Adipocyte (in vitro differentiated cells): ENCODE measurements at regions not wholly inside any gene's neighbourhood (a gene's known extent, or its start where the extent isn't known, plus 50 kb on each side); places are given as distances from the start of the nearest gene placed in this dataset.

Source experiments
- DNase-seq: peaks from one replicate; pipeline ENCODE4 v3.0.0-alpha.2; 2015; ENCODE audit warnings: low read depth
- H3K27me3 ChIP-seq: replicated peaks from 2 replicates; pipeline ENCODE4 v1.7.0; 2013; ENCODE audit warnings: mild to moderate bottlenecking, low read length, moderate library complexity; ENCODE audit not compliant: control insufficient read depth, insufficient read depth
- H3K36me3 ChIP-seq: 2 replicates; pipeline ENCODE4 v1.7.0; 2013; ENCODE audit warnings: low read length, mild to moderate bottlenecking, moderate library complexity; ENCODE audit not compliant: control insufficient read depth, insufficient read depth, severe bottlenecking
- H3K4me1 ChIP-seq: 2 replicates; pipeline ENCODE4 v1.7.0; 2013; ENCODE audit warnings: mild to moderate bottlenecking, low read length, moderate library complexity; ENCODE audit not compliant: control insufficient read depth, insufficient read depth
- H3K4me3 ChIP-seq: 2 replicates; pipeline ENCODE4 v1.7.0; 2013; ENCODE audit warnings: mild to moderate bottlenecking, low read length, moderate library complexity
- H3K9ac ChIP-seq: 2 replicates; pipeline ENCODE4 v1.7.0; 2013; ENCODE audit warnings: mild to moderate bottlenecking, low read length, moderate library complexity
- H3K9me3 ChIP-seq: 2 replicates; pipeline ENCODE4 v1.7.0; 2013; ENCODE audit warnings: mild to moderate bottlenecking, low read length, moderate library complexity; ENCODE audit not compliant: control insufficient read depth

DNA sequence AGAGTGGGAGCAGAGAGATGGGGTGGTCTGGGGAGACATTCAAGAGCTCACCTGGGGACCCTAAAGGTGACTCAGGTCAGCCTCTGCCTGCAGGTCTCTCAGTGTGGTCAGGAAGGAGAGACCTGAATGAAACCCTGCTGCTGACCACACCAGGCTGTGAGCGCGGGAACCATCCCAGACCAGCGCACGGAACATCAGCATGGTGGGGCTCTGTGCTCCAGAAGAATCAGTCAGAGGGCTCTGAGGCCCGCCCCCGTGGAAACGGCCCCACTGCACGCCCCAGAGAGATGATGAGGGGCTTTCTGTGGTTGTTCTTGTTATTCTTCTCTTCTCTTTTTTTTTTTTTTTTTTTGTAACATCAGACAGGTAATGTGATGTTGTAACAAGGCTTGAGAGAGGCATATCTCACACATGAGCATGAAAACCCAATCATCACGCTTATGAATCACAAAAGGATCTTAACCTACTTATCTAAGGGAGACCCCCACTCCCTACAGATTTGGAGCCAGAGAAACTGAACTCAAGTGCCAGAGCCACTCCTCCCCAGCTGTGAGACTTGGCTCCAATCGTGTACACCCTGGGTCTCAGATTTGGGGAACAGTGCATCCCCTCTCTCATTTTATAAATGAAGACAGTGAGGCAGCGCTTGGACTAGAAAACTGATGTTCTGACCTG, 302.2 kb downstream of the EIPR1 start:
- Histone ChIP-seq H3K9ac (no peak overlapping the region), H3K36me3 (no peaks in the 10 kb centered on the region), H3K27me3 (peaks cover 8% of the 10 kb centered on the region), H3K4me1 (peaks cover 3% of the 10 kb centered on the region), H3K4me3 (no peak overlapping the region), H3K9me3 (no peaks in the 10 kb centered on the region)
- DNase-seq, result no peak

DNA sequence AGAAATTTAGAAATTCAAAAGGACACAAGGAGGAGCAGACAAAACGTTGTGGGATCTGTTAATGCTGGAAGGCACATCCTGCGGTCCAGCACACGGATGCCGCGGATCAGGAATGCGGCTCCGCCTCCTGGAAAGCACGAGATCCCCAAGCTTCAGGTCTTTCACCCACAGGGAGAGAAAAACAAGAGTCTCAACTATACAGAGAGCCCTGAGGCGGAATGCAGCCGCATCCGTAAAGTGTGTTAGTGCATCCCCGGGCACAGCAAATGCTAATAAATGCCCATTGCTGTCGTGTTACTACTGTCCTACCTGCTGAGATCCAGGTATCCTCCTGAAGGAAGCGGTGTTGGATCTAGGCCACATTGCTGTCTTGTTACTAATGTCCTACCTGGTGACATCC, 303.9 kb downstream of the EIPR1 start:
- H3K27me3 ChIP-seq, result peaks cover 8% of the 10 kb centered on the region
- no peak overlapping the region for H3K4me3 ChIP-seq
- no peak overlapping the region for H3K9ac ChIP-seq
- H3K4me1 ChIP-seq, result no peaks in the 10 kb centered on the region
- no peaks in the 10 kb centered on the region for H3K36me3 ChIP-seq
- DNase-seq, result no peak
- H3K9me3 ChIP-seq, result peaks cover 5% of the 10 kb centered on the region

DNA sequence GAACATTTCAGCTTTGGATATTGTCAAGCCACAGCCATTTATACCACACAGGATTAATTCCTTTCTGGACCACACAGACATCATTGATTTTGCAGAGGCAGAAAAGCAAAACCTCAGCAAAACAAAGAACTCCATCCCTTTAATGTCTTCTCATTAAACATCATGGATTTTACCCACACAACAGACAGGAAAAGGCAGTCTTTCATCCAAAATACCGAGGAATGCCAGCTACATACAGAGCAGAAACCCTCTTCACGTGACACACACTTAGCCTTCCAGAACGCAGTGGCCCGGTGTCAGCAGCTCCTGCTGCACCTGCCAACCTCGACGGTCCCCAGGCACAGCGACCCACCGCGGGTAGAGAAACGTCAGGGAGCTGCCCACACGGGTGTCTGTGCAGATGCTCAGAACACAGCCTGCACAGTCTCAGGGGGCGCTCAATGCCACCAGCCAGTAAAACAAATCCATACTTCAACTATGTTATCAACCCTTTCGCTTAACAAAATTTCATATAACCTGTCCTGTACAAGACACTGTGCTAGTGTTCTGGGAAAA, 304.5 kb downstream of the EIPR1 start:
- H3K4me1 ChIP-seq, result no peaks in the 10 kb centered on the region
- peaks cover 8% of the 10 kb centered on the region for H3K27me3 ChIP-seq
- no peaks in the 10 kb centered on the region for H3K36me3 ChIP-seq
- H3K4me3 ChIP-seq, result no peak overlapping the region
- H3K9ac ChIP-seq, result no peak overlapping the region
- DNase-seq, result no peak
- peaks cover 5% of the 10 kb centered on the region for H3K9me3 ChIP-seq

DNA sequence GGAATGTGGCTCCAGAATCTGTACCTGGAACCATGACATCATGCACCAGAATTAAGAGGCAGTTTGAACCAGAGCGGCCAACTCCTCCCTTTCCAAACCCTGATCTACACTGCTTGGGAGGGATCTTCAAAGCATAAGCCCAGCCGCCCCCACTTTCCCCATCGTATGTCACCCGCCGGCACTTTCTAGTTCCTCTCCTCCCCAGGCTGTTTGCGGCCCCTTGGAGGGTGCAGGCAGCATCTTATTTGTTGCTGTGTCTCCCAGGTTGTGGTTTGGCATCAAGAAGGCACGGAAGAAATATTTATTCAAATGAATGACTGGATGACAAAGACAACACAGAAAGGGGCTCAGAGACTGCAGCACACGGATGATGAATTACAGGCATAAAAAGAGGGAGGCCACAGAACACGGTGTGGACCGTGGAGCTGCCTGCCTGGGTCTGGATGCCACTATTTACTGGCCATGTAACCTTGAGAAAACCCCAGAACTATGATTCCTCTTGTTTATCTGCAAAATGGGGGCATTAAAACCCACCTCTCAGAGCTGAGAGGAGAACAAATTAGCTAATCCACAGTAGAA, 305.8 kb downstream of the EIPR1 start:
- H3K9ac ChIP-seq, result no peak overlapping the region
- no peak for DNase-seq
- no peak overlapping the region for H3K4me3 ChIP-seq
- H3K4me1 ChIP-seq, result no peaks in the 10 kb centered on the region
- no peaks in the 10 kb centered on the region for H3K36me3 ChIP-seq
- peaks cover 8% of the 10 kb centered on the region for H3K27me3 ChIP-seq
- peaks cover 5% of the 10 kb centered on the region for H3K9me3 ChIP-seq

DNA sequence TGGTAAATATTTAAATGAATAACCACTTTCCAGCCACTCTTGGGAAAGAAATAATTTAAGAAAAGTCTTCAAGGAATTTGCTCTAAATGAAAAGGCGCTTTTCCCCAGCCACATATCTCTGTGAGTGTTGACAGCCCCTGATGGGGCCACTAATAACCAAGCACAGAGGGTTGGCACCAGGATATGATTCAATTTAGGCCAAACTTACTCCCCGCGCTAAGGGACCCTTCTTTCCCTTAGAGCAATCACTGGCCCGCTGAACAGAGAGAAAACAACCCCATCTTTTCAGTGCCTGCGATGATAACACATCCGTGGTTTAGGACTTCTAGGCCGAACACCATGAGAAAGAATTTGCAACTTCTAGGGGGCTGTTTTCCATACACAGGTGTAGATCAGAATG, 310.8 kb downstream of the EIPR1 start:
- H3K9me3 ChIP-seq, result peaks cover 5% of the 10 kb centered on the region
- DNase-seq, result no peak
- no peaks in the 10 kb centered on the region for H3K27me3 ChIP-seq
- no peaks in the 10 kb centered on the region for H3K36me3 ChIP-seq
- H3K4me1 ChIP-seq, result no peaks in the 10 kb centered on the region
- H3K9ac ChIP-seq, result no peak overlapping the region
- no peak overlapping the region for H3K4me3 ChIP-seq

DNA sequence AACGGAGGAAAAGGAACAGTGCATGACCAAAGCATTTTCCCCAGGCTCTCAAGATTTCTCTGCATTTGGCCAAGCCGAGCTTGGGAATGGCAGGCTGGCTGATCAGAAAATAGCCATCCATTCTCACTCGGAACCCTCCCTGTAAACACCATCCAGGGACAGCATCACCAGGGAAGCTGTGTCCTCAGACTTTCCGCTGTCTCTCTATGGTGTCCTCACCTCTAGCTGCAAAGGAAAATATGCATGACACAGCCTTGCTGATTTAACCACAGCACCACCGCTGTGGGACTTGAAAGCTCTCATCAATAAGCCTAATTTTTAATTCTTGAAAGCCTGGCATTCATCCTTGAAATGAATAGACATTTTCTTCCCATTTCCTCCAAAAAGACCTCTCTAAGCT, 311.7 kb downstream of the EIPR1 start:
- no peaks in the 10 kb centered on the region for H3K4me1 ChIP-seq
- no peaks in the 10 kb centered on the region for H3K36me3 ChIP-seq
- H3K9me3 ChIP-seq, result peaks cover 5% of the 10 kb centered on the region
- no peak overlapping the region for H3K9ac ChIP-seq
- no peak overlapping the region for H3K4me3 ChIP-seq
- no peaks in the 10 kb centered on the region for H3K27me3 ChIP-seq
- DNase-seq, result no peak

DNA sequence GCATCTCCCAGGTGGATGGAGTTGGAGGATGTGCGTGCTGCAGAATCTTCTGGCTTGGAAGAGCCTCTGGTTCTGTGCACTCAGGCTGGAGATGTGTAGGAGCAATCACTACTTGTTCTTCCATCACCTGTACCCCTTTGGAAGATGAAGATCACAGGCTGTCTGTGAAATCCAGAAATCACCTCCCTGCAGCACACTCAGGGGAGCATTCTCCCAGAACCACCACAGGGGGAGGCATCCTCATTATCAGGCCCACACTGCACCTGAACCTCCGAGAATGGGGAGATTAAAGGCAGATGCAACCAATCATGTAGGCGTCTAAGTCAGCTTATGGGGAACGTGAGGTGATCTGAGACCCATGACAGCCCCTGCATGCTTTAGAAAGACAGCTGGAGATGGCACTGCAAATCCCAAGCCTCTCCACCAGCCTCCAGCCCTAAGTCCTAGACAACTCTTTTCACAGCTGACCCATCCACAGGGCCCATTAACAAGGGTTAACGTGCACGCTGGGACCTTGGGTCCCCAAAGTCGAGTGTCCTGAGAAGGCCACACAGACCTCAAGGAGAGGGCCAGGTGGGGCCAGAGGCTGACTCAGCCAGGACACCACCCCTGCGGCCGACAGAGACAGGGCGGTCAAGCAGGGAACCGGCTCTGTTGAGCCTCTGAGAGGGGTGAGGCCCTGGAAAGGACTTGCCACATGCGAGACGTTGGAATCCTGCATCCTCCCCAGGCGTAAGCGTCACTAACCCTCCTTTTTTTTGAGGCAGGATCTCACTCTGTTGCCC, 314.9 kb downstream of the EIPR1 start:
- Histone ChIP-seq H3K9me3 (no peaks in the 10 kb centered on the region), H3K4me3 (no peak overlapping the region), H3K27me3 (no peaks in the 10 kb centered on the region), H3K36me3 (no peaks in the 10 kb centered on the region), H3K4me1 (no peaks in the 10 kb centered on the region), H3K9ac (no peak overlapping the region)
- DNase-seq, result no peak

DNA sequence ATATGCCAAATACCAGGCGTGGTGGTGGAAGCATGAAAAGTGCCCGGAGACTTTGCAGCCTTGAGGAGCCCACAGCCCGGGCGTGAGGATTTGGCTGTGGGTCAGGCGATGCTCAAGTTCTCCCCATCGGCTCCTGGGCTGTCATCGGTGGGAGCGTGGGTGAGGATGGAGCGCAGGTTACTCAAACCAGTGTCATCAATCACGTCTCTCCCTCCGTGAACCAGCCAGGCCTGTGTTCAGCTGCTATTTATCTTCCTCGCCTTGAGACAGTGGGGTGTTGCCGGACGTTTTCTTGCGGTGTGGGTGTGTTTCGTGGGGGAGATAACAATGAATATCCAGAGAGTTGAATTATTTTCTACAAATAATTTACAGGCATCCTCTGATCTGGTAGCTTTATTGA, 317.6 kb downstream of the EIPR1 start:
- no peak overlapping the region for H3K9ac ChIP-seq
- no peaks in the 10 kb centered on the region for H3K27me3 ChIP-seq
- no peak overlapping the region for H3K4me3 ChIP-seq
- H3K4me1 ChIP-seq, result no peaks in the 10 kb centered on the region
- no peak for DNase-seq
- H3K36me3 ChIP-seq, result no peaks in the 10 kb centered on the region
- no peaks in the 10 kb centered on the region for H3K9me3 ChIP-seq

DNA sequence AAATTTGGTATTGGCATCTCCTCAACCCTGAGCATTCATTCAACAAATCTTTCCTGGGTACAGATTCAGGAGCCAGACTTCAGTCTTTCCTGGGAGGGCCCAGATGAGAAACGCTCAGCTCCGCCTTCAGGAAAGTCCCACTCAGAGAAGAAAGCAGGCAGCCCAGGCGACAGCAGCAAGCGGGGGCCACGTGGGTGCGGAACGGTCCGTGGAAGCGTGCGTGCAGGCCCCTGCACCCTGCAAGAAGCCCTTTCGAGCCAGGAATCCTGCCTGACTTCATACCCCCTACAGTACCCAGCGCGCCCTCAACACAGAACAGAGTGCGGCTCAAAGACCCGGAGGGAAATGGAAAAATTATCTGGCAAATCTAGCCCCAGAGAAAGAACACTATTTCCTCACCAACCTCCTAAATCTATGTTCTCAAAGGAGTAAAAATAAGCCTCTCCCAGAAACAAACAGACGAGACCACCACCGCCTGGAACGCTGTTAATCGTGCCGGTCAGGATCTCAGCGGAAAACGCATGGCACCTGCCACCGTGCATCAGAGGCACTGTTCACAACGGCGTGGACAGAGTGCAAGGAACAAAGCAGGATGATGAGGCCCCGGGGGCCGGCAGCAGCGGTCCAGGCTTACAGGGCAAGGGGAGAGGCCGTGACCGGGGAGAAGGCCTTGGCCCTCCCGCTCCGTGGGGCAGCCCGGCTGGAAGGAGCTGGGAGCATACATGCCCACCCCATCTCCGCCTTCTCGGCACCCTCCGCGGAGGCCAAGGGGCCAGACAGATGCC, 318.3 kb downstream of the EIPR1 start:
- H3K4me3 ChIP-seq, result no peak overlapping the region
- no peak for DNase-seq
- no peak overlapping the region for H3K9ac ChIP-seq
- H3K36me3 ChIP-seq, result no peaks in the 10 kb centered on the region
- no peaks in the 10 kb centered on the region for H3K27me3 ChIP-seq
- no peaks in the 10 kb centered on the region for H3K9me3 ChIP-seq
- no peaks in the 10 kb centered on the region for H3K4me1 ChIP-seq

DNA sequence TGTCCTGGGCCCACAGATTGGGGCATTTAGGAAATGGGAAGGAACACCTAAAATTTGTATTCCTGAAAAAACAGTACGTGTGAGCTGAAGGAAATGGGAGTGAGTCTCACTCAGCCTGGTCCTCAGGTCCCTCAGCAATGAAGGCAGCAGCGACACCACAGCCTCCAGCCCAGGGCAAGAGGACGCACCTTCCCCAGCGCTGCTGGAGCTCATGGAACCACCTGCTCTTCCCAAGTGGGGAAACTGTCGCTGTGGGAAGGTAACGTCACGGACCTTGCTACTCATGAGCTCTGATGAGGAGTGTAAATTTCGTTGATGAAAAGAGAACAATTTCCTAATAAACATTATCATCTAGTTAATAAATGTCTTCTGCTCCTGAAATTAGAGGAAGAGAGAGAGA, 323.6 kb downstream of the EIPR1 start:
- Histone ChIP-seq H3K9ac (no peak overlapping the region), H3K4me3 (no peak overlapping the region), H3K4me1 (no peaks in the 10 kb centered on the region), H3K9me3 (no peaks in the 10 kb centered on the region), H3K36me3 (no peaks in the 10 kb centered on the region), H3K27me3 (no peaks in the 10 kb centered on the region)
- no peak for DNase-seq

DNA sequence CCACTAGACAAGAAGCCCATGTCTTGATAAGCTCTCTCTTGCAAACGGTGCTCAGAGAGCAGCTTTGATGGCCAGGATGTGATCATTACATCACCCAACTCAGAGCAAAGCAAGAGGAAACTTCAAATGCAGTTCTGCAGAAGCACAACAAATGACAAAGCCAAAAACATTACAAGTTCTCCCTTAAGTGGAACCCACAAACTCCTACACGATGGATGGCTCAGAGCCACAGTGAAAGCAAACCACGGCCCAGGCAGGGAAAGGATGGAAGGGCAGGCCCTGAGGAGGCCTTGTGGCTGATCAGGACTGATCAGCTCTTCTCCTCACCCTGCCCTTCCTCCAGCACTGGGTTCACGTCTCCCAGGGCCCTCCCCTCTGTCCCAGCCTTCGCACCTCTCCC, 326.4 kb downstream of the EIPR1 start:
- Histone ChIP-seq H3K27me3 (no peaks in the 10 kb centered on the region), H3K36me3 (no peaks in the 10 kb centered on the region), H3K4me3 (no peak overlapping the region), H3K9me3 (no peaks in the 10 kb centered on the region), H3K9ac (no peak overlapping the region), H3K4me1 (no peaks in the 10 kb centered on the region)
- DNase-seq, result no peak
